ENCODE measurements at regions not wholly inside any gene's neighbourhood (a gene's known extent, or its start where the extent isn't known, plus 50 kb on each side); places are given as distances from the start of the nearest gene placed in this dataset.

DNA sequence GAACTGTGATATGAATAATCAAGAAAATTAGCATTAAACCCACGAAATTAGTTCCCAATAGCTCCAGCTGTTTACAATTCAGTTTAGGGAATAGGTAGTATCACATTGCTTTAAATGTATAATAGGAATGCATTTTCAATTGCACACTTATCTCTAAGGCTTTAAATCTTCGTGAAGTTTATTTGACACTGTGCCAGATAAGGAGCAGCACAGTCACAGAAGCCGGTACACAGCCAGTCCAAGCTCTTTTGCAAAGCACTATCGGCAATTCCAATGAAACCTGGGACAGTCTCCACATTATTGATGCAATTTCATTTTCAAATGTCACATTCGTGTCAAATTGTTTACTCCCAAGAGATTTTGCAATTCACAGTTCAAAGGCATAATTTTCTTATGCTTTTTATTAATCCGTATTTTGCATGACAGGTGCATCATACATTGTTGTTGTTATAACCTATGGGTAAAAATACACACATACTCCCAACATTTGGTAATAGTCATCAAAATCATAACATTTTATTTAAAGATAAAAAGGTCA is 602.8 kb downstream of the RPS29 start:
- TF ChIP-seq, protein P1, sequence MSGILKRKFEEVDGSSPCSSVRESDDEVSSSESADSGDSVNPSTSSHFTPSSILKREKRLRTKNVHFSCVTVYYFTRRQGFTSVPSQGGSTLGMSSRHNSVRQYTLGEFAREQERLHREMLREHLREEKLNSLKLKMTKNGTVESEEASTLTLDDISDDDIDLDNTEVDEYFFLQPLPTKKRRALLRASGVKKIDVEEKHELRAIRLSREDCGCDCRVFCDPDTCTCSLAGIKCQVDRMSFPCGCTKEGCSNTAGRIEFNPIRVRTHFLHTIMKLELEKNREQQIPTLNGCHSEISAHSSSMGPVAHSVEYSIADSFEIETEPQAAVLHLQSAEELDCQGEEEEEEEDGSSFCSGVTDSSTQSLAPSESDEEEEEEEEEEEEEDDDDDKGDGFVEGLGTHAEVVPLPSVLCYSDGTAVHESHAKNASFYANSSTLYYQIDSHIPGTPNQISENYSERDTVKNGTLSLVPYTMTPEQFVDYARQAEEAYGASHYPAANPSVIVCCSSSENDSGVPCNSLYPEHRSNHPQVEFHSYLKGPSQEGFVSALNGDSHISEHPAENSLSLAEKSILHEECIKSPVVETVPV (CRISPR knock-in tag; IDR thresholded peaks at IDR 0.05) = no peak
- TF ChIP-seq, protein P2, sequence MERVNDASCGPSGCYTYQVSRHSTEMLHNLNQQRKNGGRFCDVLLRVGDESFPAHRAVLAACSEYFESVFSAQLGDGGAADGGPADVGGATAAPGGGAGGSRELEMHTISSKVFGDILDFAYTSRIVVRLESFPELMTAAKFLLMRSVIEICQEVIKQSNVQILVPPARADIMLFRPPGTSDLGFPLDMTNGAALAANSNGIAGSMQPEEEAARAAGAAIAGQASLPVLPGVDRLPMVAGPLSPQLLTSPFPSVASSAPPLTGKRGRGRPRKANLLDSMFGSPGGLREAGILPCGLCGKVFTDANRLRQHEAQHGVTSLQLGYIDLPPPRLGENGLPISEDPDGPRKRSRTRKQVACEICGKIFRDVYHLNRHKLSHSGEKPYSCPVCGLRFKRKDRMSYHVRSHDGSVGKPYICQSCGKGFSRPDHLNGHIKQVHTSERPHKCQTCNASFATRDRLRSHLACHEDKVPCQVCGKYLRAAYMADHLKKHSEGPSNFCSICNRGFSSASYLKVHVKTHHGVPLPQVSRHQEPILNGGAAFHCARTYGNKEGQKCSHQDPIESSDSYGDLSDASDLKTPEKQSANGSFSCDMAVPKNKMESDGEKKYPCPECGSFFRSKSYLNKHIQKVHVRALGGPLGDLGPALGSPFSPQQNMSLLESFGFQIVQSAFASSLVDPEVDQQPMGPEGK (CRISPR knock-in tag; IDR thresholded peaks at IDR 0.05; ENCODE audit: borderline replicate concordance) = no peak
- TF ChIP-seq ZFP3 (CRISPR knock-in tag; IDR thresholded peaks at IDR 0.05) (no peak), ESRRG (CRISPR knock-in tag; IDR thresholded peaks at IDR 0.05) (no peak), OSR1 (CRISPR knock-in tag; IDR thresholded peaks at IDR 0.05) (no peak), ZFP30 (CRISPR knock-in tag; IDR thresholded peaks at IDR 0.05) (no peak), ARNTL (CRISPR knock-in tag; IDR thresholded peaks at IDR 0.05; ENCODE audit: borderline replicate concordance, low read depth) (no peak), BACH2 (CRISPR knock-in tag; IDR thresholded peaks at IDR 0.05; ENCODE audit: borderline replicate concordance) (no peak), ISL1 (CRISPR knock-in tag; IDR thresholded peaks at IDR 0.05) (no peak)
- TF ChIP-seq, protein P3, sequence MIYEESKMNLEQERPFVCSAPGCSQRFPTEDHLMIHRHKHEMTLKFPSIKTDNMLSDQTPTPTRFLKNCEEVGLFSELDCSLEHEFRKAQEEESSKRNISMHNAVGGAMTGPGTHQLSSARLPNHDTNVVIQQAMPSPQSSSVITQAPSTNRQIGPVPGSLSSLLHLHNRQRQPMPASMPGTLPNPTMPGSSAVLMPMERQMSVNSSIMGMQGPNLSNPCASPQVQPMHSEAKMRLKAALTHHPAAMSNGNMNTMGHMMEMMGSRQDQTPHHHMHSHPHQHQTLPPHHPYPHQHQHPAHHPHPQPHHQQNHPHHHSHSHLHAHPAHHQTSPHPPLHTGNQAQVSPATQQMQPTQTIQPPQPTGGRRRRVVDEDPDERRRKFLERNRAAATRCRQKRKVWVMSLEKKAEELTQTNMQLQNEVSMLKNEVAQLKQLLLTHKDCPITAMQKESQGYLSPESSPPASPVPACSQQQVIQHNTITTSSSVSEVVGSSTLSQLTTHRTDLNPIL (CRISPR knock-in tag; IDR thresholded peaks at IDR 0.05; ENCODE audit: low read depth) = no peak

Data from SK-N-SH treated with all-trans-retinoic acid at 6 μM for 48 hours (cell line).